Caco-2 (cell line): ENCODE measurements at regions not wholly inside any gene's neighbourhood (a gene's known extent, or its start where the extent isn't known, plus 50 kb on each side); places are given as distances from the start of the nearest gene placed in this dataset.

Experiments
- BruUV-seq: library from RNA; stranded (reverse); fragments of 400-500 nt; replicated peaks from 2 replicates; lab custom pipeline; 2021; lab: Mats Ljungman, UMichigan
- CTCF ChIA-PET: fragments of 300-600 bp; sonication (Branson Sonifier 250); formaldehyde crosslinking; loops from one replicate; lab custom pipeline; 2022; ENCODE audit warnings: antibody characterized with exemption; lab: Charles Lee
- POLR2A ChIA-PET: fragments of 300-600 bp; sonication (Branson Sonifier 250); formaldehyde crosslinking; loops from one replicate; lab custom pipeline; 2022; ENCODE audit warnings: antibody characterized with exemption; lab: Charles Lee
- DNase-seq, 2 experiments: peaks; one replicate each; pipeline versions ENCODE4 v3.0.0 to v3.0.0-alpha.2; 2020 to 2022
- H3K27me3 ChIP-seq: replicated peaks from 2 replicates; pipeline ENCODE4 v1.6.0; 2011; ENCODE audit warnings: low read length; ENCODE audit not compliant: control insufficient read depth, insufficient read depth
- H3K36me3 ChIP-seq: 2 replicates; pipeline ENCODE4 v1.5.1; 2011; ENCODE audit warnings: low read length; ENCODE audit not compliant: control insufficient read depth, insufficient read depth
- H3K4me1 ChIP-seq: fragments of 250-450 bp; sonication (Bioruptor Pico); 2 replicates; pipeline ENCODE4 v1.5.1; 2020; ENCODE audit warnings: mild to moderate bottlenecking
- H3K4me3 ChIP-seq: 2 replicates; pipeline ENCODE4 v1.5.1; 2011; ENCODE audit warnings: low read depth, mild to moderate bottlenecking, control low read depth, low read length
- H3K9me3 ChIP-seq: fragments of 250-450 bp; sonication (Bioruptor Pico); 2 replicates; pipeline ENCODE4 v1.5.1; 2020; ENCODE audit warnings: mild to moderate bottlenecking, moderate library complexity
- H3K27ac Mint-ChIP-seq: one replicate; pipeline ENCODE4 v1.8.0; 2022; ENCODE audit warnings: mixed read lengths; ENCODE audit not compliant: unreplicated experiment
- H3K27me3 Mint-ChIP-seq: one replicate; pipeline ENCODE4 v1.8.0; 2022; ENCODE audit warnings: mixed read lengths; ENCODE audit not compliant: insufficient read depth, unreplicated experiment
- H3K36me3 Mint-ChIP-seq: one replicate; pipeline ENCODE4 v1.8.0; 2022; ENCODE audit warnings: mild to moderate bottlenecking, mixed read lengths; ENCODE audit not compliant: insufficient read depth, unreplicated experiment
- H3K4me1 Mint-ChIP-seq: one replicate; pipeline ENCODE4 v1.8.0; 2022; ENCODE audit warnings: low read depth, mixed read lengths; ENCODE audit not compliant: unreplicated experiment
- H3K4me3 Mint-ChIP-seq: one replicate; pipeline ENCODE4 v1.8.0; 2022; ENCODE audit warnings: mild to moderate bottlenecking, moderate library complexity, mixed read lengths; ENCODE audit not compliant: unreplicated experiment
- H3K9me3 Mint-ChIP-seq: one replicate; pipeline ENCODE4 v1.8.0; 2022; ENCODE audit warnings: mixed read lengths; ENCODE audit not compliant: unreplicated experiment
- intact Hi-C: fragments of 100-400 bp; cut with micrococcal nuclease; formaldehyde crosslinking; loops from one replicate; pipeline ENCODE4 v1.10.0; 2022; ENCODE audit not compliant: unreplicated experiment
- TF ChIP-seq, protein P1 (sequence below), 2 experiments: fragments of 200-600 bp in 1 of 2; IDR thresholded peaks; 1 replicate in 1 of 2; 2 replicates in 1 of 2; pipeline versions ENCODE4 v1.5.1 to v1.8.0; 2011 to 2022; ENCODE audit warnings: antibody characterized with exemption in 1 of 2, control low read depth in 1 of 2, inconsistent platforms in 1 of 2, low read depth in 1 of 2, low read length in 1 of 2, mild to moderate bottlenecking in 1 of 2, moderate library complexity in 1 of 2; ENCODE audit not compliant: insufficient read depth in 1 of 2, severe bottlenecking in 1 of 2, unreplicated experiment in 1 of 2

DNA sequence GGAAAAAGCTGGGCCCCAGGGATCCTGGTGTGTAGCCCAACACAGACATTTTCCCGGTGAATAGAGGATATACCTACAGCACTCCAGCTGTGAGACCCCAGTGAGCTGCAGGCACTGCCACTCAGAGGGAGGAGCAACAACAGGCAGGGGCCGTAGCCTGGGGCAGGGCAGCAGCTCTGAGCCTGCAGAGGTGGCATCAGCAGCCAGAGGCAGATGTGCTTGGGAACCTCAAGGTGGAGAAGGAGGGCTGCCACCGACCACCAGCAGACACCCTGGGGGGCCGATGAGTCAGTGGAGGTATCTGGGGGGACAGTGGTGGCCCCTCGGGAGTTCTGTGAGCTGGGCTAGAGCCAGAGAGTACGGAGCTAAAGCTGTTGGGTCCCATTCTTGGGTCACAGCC is 110.2 kb upstream of the GDF10 start:
- intact Hi-C loops = no loop called here
- DNase-seq = no peak
- H3K4me3 ChIP-seq = no peak overlapping the region
- TF ChIP-seq, protein P1, sequence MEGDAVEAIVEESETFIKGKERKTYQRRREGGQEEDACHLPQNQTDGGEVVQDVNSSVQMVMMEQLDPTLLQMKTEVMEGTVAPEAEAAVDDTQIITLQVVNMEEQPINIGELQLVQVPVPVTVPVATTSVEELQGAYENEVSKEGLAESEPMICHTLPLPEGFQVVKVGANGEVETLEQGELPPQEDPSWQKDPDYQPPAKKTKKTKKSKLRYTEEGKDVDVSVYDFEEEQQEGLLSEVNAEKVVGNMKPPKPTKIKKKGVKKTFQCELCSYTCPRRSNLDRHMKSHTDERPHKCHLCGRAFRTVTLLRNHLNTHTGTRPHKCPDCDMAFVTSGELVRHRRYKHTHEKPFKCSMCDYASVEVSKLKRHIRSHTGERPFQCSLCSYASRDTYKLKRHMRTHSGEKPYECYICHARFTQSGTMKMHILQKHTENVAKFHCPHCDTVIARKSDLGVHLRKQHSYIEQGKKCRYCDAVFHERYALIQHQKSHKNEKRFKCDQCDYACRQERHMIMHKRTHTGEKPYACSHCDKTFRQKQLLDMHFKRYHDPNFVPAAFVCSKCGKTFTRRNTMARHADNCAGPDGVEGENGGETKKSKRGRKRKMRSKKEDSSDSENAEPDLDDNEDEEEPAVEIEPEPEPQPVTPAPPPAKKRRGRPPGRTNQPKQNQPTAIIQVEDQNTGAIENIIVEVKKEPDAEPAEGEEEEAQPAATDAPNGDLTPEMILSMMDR (IDR thresholded peaks at IDR 0.05; ENCODE audit: insufficient read depth in 1 of 2, low read depth in 1 of 2, low read length in 1 of 2, severe bottlenecking in 1 of 2, unreplicated experiment in 1 of 2) = no peak
- no peaks in the 10 kb centered on the region for H3K27me3 ChIP-seq
- ChIA-PET POLR2A (no interaction called here), CTCF (no interaction called here)
- Mint-ChIP-seq H3K36me3 (no peaks in the 10 kb centered on the region), H3K9me3 (no peaks in the 10 kb centered on the region), H3K4me3 (no peak overlapping the region), H3K27me3 (peaks cover 14% of the 10 kb centered on the region), H3K27ac (no peak overlapping the region), H3K4me1 (no peaks in the 10 kb centered on the region)
- no TSS peak for BruUV-seq
- no peaks in the 10 kb centered on the region for H3K9me3 ChIP-seq
- H3K36me3 ChIP-seq = no peaks in the 10 kb centered on the region
- H3K4me1 ChIP-seq = no peaks in the 10 kb centered on the region

GRCh38 chr10:47190301-47190700 is 109.7 kb upstream of the GDF10 start:
- Mint-ChIP-seq H3K27me3 (peaks cover 14% of the 10 kb centered on the region), H3K4me1 (no peaks in the 10 kb centered on the region), H3K27ac (no peak overlapping the region), H3K9me3 (no peaks in the 10 kb centered on the region), H3K36me3 (no peaks in the 10 kb centered on the region), H3K4me3 (no peak overlapping the region)
- no TSS peak for BruUV-seq
- Histone ChIP-seq H3K9me3 (no peaks in the 10 kb centered on the region), H3K36me3 (no peaks in the 10 kb centered on the region), H3K4me1 (no peaks in the 10 kb centered on the region), H3K4me3 (no peak overlapping the region), H3K27me3 (no peaks in the 10 kb centered on the region)
- ChIA-PET CTCF (no interaction called here), POLR2A (no interaction called here)
- DNase-seq = no peak
- intact Hi-C loops = no loop called here
- TF ChIP-seq, protein P1 (IDR thresholded peaks at IDR 0.05; ENCODE audit: insufficient read depth in 1 of 2, low read depth in 1 of 2, low read length in 1 of 2, severe bottlenecking in 1 of 2, unreplicated experiment in 1 of 2) = no peak

DNA sequence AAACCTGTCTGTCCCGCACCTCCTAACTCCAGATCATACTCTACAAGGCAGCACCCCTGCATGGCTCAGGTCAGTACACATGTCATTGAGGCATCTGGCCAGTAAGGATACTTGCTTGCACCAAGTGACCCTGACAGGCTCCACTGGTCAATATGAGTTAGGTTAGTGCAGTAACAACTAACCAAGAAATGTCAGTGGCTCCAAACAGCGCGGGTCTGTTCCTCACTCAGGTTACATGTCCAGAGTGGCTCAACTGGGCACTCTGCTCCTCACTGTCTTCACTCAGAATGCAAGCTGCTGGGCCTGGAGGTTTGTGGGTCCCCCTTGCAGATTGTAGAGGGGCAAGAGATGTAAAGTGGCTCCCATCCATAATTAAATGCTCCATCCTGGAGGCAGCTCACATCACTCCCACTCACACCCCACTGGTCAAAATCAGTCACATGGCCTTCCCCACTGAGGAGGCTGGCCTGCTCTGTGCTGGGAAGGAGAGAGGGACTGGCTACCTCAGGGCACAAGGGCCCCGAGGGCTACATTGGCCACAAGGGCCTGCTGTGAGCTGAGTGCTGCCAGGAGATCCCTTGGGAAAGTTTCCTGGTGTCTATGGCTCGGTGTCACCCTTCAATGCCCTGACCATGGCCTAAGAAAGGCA is 109.1 kb upstream of the GDF10 start:
- ChIA-PET POLR2A (no interaction called here), CTCF (no interaction called here)
- DNase-seq = no peak
- Mint-ChIP-seq H3K27ac (no peak overlapping the region), H3K36me3 (no peaks in the 10 kb centered on the region), H3K4me3 (no peak overlapping the region), H3K4me1 (no peaks in the 10 kb centered on the region), H3K27me3 (peaks cover 14% of the 10 kb centered on the region), H3K9me3 (no peaks in the 10 kb centered on the region)
- Histone ChIP-seq H3K27me3 (no peaks in the 10 kb centered on the region), H3K4me3 (no peak overlapping the region), H3K9me3 (no peaks in the 10 kb centered on the region), H3K4me1 (no peaks in the 10 kb centered on the region), H3K36me3 (no peaks in the 10 kb centered on the region)
- intact Hi-C loops = no loop called here
- TF ChIP-seq, protein P1 (IDR thresholded peaks at IDR 0.05; ENCODE audit: insufficient read depth in 1 of 2, low read depth in 1 of 2, low read length in 1 of 2, severe bottlenecking in 1 of 2, unreplicated experiment in 1 of 2) = no peak
- BruUV-seq = no TSS peak
